Right lung (tissue), 2 donors: ENCODE measurements at regions not wholly inside any gene's neighbourhood (a gene's known extent, or its start where the extent isn't known, plus 50 kb on each side); places are given as distances from the start of the nearest gene placed in this dataset.
"Not testable (repeated sequence)": the region's sequence is repeated elsewhere in the genome, so short reads cannot be mapped to it uniquely, and the experiment has no call there.

ENCODE experiments used
- DNase-seq, 2 donors: peaks; one replicate each; pipeline ENCODE4 v3.0.0-alpha.2; 2013

DNA sequence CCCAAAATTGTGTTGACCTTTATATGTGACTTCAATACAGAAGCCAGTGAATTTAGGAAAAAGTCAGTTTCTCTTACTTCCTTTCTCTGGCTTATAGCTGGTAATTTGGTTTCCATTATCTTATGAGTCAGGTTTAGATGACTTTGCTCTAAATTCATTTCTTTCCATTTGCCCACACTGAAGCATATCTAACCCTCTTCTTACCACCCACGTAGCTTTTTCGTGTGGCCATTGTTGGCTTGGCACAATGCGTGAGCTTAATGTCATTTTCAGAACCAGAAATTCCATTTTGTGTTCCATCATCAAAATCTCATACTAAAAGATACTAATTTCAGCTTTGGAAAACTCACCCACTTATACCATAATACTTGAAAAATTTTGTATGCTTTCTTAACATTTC is 271.2 kb downstream of the INHBA start:
- no peak for DNase-seq

DNA sequence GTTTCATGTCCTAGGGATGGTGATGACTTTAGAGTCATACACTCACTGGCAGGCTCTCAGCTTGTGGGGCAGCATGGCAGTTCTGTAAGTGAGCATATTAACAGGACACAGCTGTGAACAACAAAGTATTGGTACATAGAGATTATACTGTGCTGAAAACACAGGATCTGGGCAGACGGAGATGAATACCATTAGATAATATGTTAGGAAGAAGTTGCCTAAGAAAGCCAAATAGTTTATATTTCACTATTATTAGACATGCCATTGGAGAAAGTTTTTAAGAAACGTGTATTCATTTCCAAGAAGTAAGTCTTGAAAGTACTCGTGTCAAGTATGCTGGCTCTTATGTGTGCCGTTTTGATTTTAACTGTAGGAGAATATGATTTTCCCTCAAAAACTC is 274.5 kb downstream of the INHBA start:
- peak in 1 of 2 donors; percentile 12 for DNase-seq

DNA sequence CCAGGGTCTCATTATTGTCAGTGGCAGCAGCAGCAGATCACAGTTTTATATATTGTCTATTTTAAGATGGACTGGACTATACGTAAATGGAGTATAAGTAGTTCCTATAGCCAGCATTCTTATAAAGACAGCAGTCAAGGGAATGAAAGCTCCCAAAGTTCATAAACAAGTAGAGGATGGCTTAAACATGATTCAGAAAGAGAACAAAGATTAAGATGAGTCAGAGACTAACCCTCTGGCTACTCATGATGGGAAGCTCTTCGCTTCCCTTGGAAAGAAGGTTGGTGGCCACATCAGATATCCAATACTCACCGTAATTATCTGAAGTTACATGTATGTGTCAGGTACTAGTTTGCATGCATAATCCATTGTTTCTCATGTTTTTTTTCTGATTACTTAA is 277.0 kb downstream of the INHBA start:
- DNase-seq: no peak

GRCh38 chr7:41421056-41421455 is 281.8 kb downstream of the INHBA start:
- DNase-seq: no peak

DNA sequence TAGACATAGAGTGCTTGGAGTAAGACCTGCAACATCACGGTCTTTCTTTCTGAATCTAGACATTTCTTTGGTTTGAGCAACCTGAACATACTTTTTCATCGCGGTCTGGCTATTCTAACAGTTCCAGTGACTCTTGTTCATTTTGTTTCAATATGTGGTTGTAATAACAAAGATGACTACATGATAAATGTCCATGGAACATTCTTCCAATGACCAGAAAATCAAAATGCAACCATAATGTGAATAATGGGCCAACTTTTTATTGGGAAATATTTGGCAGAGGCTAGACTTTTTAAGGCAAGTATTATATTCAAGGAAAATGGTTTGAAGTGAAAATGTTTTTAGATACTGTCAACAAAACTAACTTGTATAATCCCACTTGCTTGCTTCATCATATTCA is 282.5 kb downstream of the INHBA start:
- no peak for DNase-seq

GRCh38 chr7:41418337-41418736 is 284.6 kb downstream of the INHBA start:
- no peak for DNase-seq

DNA sequence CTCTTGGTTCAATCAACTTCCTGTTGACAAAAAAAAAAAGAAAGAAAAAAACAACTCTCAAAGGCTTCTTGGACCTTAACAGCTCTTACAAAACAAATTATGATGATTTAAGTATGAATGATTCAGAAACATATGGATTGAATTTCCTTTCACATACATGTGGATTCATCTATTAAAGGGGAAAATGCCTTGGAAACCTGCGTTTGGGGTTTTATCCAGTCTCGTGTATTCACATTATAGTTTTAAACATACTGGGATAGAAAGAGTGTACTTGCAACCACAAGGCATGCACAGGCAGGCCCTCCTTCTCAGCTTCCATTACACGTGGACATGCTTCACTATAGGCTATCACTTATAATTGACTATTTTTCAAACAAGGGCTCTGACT is 286.7 kb downstream of the INHBA start:
- peak in 1 of 2 donors; percentile 2 for DNase-seq

GRCh38 chr7:41415471-41416207 is 287.3 kb downstream of the INHBA start:
- DNase-seq: peak in 1 of 2 donors; percentile 9

DNA sequence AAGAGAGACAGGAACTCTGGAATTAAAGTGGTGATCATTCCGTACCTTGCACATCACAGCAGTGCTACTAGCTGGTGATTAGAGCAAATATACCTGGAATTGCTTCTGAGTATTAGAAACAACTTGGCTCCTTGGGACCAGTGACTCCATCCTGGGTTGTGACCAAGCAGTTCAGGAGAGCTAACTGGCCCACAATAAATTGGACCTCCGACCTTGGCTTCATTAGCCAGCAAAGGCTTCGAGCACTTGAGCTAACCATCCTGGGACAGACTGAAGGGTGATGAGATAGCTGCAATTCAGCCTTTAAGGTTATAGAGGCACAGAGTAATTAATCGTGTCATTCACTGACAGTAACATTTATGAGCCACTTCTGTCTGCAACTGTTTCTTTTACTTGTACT is 287.8 kb downstream of the INHBA start:
- DNase-seq: no peak

- no peak for DNase-seq
These were observed 298.4 kb downstream of the INHBA start for GRCh38 chr7:41404375-41405074.

DNA sequence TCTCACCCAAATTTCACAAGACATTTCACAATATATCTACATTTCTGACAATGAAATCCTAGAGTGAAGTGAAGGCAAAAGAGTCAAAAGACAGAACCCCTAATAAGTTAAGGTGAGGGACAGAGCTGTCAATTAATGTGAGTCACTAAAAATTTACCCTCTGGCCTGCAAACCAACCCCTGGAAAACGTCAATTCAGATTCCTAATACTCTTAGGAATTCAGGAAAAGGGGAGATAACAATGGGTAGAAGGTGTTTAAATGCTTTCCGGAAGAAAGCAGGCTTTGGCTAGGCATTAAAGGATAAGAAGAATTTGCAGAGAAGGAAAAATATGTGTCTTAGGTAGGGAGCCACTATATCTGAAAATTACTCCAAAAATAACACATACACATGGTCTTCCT is 299.6 kb downstream of the INHBA start:
- no peak for DNase-seq

DNA sequence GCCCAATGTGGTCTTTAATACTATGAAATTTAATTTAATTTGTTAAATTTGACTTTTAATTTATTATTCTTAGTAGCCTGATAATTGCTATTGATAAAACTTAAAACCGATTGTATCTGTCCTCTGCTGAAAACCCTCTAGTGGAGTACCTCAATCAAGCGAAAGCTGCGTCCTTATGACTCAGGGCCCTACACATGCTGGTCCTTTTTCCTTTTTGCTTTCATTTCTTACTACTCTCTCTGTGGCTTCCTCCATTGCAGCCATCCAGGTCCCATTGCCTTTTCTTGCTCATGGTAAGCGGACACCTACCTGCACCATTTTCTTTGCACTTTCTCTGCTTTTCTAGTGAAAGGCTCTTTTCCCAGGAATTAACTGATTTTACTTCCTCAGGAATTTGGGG is 301.1 kb downstream of the INHBA start:
- no peak for DNase-seq

GRCh38 chr7:41399171-41399570 is 303.7 kb downstream of the INHBA start:
- no peak for DNase-seq

DNA sequence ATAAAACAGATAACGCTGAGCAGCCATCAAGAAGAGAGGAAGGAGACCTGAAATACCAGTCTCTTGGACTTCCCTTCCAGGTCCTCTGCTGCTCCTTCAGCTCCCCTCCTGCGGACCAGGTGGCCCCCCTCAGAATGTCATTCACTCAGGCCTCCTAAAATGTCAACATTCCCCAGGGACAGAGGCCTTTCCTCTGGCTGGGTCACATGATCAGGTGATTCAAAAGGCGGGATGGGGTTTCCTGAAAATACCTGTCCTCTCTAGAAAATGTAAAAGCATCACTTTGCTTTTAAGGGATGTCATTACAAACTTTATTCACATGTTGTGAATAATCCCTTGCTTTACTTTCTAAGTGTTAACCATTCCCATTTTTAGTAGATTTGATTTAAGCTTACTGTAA is 311.1 kb downstream of the INHBA start:
- no peak for DNase-seq

DNA sequence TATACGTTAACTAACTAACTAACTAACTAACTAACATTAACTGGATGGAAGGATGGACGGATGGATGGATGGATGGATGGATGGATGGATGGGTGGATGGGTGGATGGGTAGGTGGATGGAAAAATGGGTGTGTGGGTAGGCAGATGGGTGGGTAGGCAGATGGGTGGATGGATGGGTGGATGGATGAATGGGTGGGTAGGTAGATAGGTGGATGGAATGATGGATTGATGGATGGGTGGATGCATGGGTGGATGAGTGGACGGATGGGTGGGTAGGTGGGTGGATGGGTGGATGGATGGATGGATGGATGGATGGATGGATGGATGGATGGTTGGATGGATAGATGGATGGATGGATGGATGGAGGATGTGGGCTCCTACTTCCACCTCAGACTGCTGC is 314.0 kb downstream of the INHBA start:
- not testable (repeated sequence) for DNase-seq

GRCh38 chr7:41385996-41386395 is 316.9 kb downstream of the INHBA start:
- no peak for DNase-seq

- no peak for DNase-seq
These were observed 318.5 kb downstream of the INHBA start for GRCh38 chr7:41384418-41384817.

- no peak for DNase-seq
These were observed 319.3 kb downstream of the INHBA start for GRCh38 chr7:41383596-41383995.

DNA sequence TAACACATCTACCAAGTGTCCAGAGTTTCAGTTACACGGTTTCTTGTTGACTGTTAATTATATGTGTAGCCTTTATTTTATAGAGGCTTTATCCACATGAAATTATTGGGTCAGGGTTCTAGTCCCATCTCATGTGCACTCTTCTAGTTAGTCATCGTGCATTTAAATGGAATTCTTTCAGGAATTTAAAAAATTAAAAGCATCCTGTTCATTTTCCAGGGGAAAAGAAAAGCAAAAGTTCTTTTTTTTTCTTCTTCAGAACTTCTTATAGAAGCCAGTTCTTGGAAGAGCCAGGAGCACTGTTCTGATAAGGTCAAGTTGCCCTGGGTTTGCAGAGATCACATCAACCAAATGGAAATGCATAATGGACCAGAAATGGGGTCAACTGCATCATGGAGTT is 324.7 kb downstream of the INHBA start:
- DNase-seq: no peak

GRCh38 chr7:41375582-41375981 is 327.3 kb downstream of the INHBA start:
- no peak for DNase-seq

GRCh38 chr7:41374150-41374848 is 328.6 kb downstream of the INHBA start:
- DNase-seq: no peak

DNA sequence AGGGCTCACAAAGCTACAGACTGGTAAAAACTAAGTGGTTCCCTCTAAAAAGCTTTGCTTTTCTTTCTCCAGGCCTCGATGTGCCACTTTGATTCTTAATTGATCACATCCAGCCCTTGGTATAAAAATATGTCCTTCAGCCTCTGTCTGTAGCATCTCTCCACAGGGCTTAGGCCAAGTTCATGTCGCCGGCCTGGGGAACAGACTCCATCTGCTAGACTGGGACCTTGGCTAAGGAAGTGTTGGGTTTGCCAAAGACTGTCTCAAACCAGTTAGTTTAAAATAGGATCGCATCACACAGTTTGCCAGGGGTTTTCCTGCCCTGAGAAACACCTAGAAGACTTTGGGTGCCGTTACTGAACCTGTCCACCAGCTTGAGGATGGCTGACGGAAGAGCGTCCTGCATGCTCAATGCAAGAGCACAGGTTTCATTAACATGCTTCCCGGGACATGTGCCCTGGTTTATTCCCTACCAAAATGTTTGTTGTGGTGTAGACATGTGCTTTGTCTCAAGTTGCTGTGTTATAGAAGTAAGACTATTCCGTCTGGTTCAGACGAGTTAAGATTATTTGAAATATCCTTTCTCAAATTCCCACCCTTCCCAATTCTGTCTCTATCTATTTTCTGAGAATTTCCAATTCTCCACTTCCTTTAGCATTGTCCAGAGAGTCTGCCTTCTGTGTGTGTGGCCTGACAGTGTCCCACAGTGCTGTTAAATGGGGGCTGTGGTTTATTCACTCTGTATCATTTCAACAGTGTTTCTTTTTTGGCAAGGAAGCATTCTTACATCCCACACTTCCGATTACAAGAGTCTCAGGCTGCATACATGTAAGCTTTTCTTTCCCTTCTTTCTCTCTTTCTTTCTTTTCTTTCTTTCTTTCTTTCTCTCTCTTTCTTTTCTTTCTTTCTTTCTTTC is 334.7 kb downstream of the INHBA start:
- no peak for DNase-seq
